Naive B cell (primary cell): ENCODE measurements at regions not wholly inside any gene's neighbourhood (a gene's known extent, or its start where the extent isn't known, plus 50 kb on each side); places are given as distances from the start of the nearest gene placed in this dataset.
A peak's percentile ranks its signal among the peaks of the same experiment; 100 is the strongest.

Experiments used
- ATAC-seq, 2 donors: fragments of 150-1000 bp; cut with Tn5 transposase; 2 replicates each; pipeline ENCODE4 v1.10.0; 2021; ENCODE audit warnings: low read depth in 2 of 2, mild to moderate bottlenecking in 2 of 2, moderate library complexity in 2 of 2
- DNase-seq: peaks from one replicate; pipeline ENCODE4 v3.0.0; 2022
- H3K27ac Mint-ChIP-seq, 6 donors: one replicate each; pipeline ENCODE4 v1.8.0; 2020 to 2022; ENCODE audit warnings: mild to moderate bottlenecking in 6 of 6, mixed read lengths in 6 of 6, moderate library complexity in 5 of 6, inconsistent platforms in 2 of 6
- H3K27me3 Mint-ChIP-seq, 3 donors: one replicate each; pipeline ENCODE4 v1.8.0; 2021 to 2022; ENCODE audit warnings: mixed read lengths in 3 of 3, mild to moderate bottlenecking in 1 of 3
- H3K36me3 Mint-ChIP-seq, 2 donors: one replicate each; pipeline ENCODE4 v1.8.0; 2020 to 2022; ENCODE audit warnings: mixed read lengths in 2 of 2, inconsistent platforms in 1 of 2, mild to moderate bottlenecking in 1 of 2
- H3K4me1 Mint-ChIP-seq, 3 donors: one replicate each; pipeline ENCODE4 v1.8.0; 2020 to 2022; ENCODE audit warnings: mixed read lengths in 3 of 3, inconsistent platforms in 1 of 3, mild to moderate bottlenecking in 1 of 3, moderate library complexity in 1 of 3
- H3K4me3 Mint-ChIP-seq, 8 donors: one replicate each; pipeline ENCODE4 v1.8.0; 2020 to 2022; ENCODE audit warnings: mild to moderate bottlenecking in 8 of 8, mixed read lengths in 8 of 8, moderate library complexity in 8 of 8, inconsistent platforms in 2 of 8
- H3K9me3 Mint-ChIP-seq, 7 donors: one replicate each; pipeline ENCODE4 v1.8.0; 2020 to 2022; ENCODE audit warnings: mixed read lengths in 7 of 7, mild to moderate bottlenecking in 5 of 7, inconsistent platforms in 2 of 7, moderate library complexity in 1 of 7

DNA sequence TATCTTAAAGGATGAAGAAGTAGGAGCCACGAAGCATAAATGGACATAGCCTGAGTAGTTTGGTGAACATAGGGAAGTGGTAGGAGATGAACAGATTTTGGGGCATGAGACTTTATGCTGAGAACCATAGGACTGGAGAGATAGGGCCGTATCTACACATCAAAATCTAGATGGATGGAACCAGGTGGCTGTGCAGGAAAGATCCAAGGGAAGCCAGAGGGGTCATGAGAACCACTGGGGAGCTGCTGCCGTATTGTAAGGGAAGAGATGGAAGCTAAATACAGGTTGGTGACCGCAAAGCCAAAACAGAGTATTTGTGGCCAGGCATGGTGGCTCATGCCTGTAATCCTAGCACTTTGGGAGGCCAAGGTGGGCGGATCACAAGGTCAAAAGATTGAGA lies 124.3 kb downstream of the TRIB2 start:
- ATAC-seq, result no peak
- peaks cover 28 to 50% (median 48%) of the 10 kb centered on the region in 3 donors for H3K27me3 Mint-ChIP-seq
- H3K27ac Mint-ChIP-seq, result no peak overlapping the region
- no peak overlapping the region for H3K4me3 Mint-ChIP-seq
- no peaks in the 10 kb centered on the region for H3K4me1 Mint-ChIP-seq
- DNase-seq, result no peak
- H3K36me3 Mint-ChIP-seq, result no peaks in the 10 kb centered on the region
- peaks cover 0 to 4% (median 0%) of the 10 kb centered on the region in 7 donors for H3K9me3 Mint-ChIP-seq

DNA sequence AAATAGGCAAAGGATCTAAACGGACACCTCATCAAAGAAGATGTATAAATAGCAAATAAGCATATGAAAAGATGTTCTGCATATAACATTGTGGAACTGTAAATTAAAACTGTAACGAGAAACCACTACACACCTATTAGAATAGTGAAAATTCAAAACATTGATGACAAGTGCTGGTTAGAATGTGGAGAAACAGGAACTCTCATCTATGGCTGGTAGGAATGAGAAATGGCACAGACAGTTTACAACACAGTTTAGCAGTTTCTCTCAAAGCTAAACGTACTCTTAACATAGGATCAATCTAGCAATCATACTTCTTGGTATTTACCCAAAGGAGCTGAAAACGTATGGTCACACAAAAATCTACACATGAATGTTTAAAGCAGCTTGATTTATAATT lies 126.2 kb downstream of the TRIB2 start:
- ATAC-seq (no peak), DNase-seq (no peak)
- Mint-ChIP-seq H3K27ac (no peak overlapping the region), H3K4me1 (no peaks in the 10 kb centered on the region), H3K27me3 (peaks cover 30 to 45% (median 38%) of the 10 kb centered on the region in 3 donors), H3K36me3 (no peaks in the 10 kb centered on the region), H3K9me3 (peaks cover 0 to 4% (median 0%) of the 10 kb centered on the region in 7 donors), H3K4me3 (no peak overlapping the region)

DNA sequence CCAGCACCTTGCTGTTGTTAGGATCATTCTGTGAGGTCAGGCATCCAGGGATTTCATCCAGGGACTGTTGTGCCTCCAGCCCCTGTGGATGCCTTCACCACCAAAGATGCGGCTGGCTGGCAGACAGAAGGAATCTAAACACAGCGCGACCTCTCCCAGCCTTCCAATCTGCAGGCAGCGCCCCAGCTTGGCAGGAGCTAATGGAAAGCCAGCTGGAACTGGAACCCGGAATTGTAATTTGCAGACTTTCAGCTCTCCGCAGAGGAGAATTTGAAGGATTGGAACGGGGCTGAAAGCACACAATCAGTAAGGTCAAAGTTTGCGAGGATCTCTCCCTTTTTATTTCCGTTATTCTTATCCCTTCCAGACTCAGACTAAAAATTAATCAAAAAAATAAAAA lies 127.8 kb downstream of the TRIB2 start:
- no peak for DNase-seq
- Mint-ChIP-seq H3K36me3 (no peaks in the 10 kb centered on the region), H3K27ac (no peak overlapping the region), H3K4me3 (no peak overlapping the region), H3K27me3 (peaks cover 42 to 52% (median 46%) of the 10 kb centered on the region in 3 donors), H3K9me3 (peaks cover 0 to 4% (median 0%) of the 10 kb centered on the region in 7 donors), H3K4me1 (no peaks in the 10 kb centered on the region)
- ATAC-seq, result no peak

DNA sequence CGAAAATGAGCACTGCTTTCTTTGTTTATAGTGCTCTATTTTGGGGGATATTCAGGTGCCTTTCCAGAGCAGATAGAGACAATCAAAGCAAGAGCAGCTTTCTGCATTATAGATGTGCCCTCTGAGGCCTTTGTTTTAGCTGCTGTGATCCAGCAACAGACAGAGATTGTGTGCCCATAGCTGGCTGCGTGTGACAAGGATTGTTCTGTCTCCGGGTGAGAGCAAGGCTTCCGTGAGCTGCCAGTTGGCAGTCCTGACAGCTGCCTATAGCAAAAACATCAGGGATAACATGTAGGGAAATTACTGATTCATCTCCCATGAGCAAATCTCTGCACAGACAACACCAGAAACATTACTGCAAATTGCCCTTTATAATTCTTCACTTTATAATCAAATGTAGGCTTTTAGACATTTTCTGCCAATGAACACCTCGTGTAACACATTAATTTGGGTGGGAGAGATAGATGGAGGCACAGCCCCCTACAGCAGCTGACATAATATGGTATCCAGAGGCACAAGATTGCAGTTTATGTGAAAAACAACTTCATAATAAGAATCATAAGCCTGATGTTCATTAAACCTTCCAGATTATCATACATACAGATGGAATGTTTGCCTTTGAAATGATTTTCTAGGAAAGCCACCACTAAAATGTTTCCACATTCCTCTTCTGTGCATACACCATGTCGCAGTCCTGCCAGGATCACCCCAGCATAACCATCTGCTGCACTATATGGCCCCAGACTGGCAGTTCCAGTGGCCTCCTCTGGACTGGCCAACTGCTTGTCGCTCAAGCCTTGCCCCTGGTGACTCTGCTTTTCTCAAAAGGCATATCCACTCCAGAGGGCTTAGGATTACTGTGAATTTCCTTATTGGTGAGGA lies 131.2 kb downstream of the TRIB2 start:
- ATAC-seq (no peak), DNase-seq (no peak)
- H3K4me1 Mint-ChIP-seq, result no peaks in the 10 kb centered on the region
- H3K27ac Mint-ChIP-seq, result no peak overlapping the region
- H3K4me3 Mint-ChIP-seq, result no peak overlapping the region
- H3K9me3 Mint-ChIP-seq, result peaks cover 0 to 3% (median 0%) of the 10 kb centered on the region in 7 donors
- peaks cover 34 to 42% (median 40%) of the 10 kb centered on the region in 3 donors for H3K27me3 Mint-ChIP-seq
- H3K36me3 Mint-ChIP-seq, result no peaks in the 10 kb centered on the region

DNA sequence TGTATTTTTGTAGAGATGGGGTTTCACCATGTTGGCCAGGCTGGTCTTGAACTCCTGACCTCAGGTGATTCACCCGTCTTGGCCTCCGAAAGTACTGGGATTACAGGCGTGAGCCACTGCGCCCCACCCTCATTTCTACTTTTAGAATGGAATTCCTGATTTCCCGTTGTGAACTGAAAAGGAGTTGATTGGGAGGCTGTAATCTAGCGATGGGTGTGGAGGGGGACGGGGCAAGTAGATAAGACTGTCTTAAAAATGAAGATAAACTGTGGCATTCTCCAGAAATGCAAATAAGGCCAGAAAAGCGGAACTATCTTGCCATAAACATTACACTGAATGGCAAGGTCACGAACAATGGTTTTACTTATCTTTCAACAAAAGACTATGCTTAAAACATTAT lies 135.4 kb downstream of the TRIB2 start:
- ATAC-seq (no peak), DNase-seq (no peak)
- H3K27me3 Mint-ChIP-seq, result peaks cover 21 to 29% (median 25%) of the 10 kb centered on the region in 3 donors
- no peak overlapping the region for H3K4me3 Mint-ChIP-seq
- peaks cover 0 to 7% (median 4%) of the 10 kb centered on the region in 3 donors for H3K4me1 Mint-ChIP-seq
- peaks cover 0 to 3% (median 0%) of the 10 kb centered on the region in 7 donors for H3K9me3 Mint-ChIP-seq
- no peak overlapping the region for H3K27ac Mint-ChIP-seq
- no peaks in the 10 kb centered on the region for H3K36me3 Mint-ChIP-seq

DNA sequence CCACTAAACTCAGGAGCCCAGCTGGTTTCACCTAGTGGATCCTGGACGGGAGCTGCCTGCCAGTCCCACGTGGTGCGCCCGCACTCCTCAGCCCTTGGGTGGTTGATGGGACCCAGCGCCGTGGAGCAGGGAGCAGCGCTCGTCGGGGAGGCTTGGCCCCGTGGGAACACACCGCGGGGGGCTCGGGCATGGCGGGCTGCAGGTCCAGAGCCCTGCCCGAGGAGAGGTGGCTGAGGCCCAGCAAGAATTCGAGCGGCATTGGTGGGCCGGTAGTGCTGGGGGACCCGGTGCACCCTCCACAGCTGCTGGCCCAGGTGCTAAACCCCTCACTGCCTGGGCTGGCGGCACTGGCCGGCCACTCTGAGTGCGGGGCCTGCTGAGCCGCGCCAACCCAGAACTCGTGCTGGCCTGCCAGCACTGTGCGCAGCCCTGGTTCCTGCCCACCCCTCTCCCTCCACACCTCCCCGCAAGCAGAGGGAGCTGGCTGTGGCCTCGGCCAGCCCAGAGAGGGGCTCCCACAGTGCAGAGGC lies 137.3 kb downstream of the TRIB2 start:
- Mint-ChIP-seq H3K4me3 (no peak overlapping the region), H3K27me3 (peaks cover 12 to 18% (median 17%) of the 10 kb centered on the region in 3 donors), H3K36me3 (no peaks in the 10 kb centered on the region), H3K4me1 (peaks cover 0 to 7% (median 4%) of the 10 kb centered on the region in 3 donors), H3K9me3 (peaks cover 0 to 3% (median 0%) of the 10 kb centered on the region in 7 donors), H3K27ac (no peak overlapping the region)
- ATAC-seq (no peak), DNase-seq (no peak)

DNA sequence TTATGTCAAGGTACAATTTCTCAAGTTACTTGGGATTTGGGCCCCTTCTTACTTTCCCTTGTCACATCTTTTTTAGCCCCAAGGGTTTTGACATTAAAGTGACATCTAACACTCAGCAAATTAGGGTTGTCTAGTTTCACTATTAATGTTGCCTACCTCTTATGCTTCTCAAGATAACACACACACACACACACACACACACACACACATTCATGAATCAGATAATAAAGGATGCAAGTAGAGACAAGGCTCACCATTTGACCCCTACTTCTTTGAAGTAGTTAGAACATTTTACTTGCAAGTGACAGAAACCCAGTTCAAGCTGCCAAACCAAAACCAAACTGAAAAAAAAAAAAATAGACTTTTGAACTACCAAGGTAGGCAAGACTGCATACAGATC lies 138.8 kb downstream of the TRIB2 start:
- no peak overlapping the region for H3K4me3 Mint-ChIP-seq
- H3K4me1 Mint-ChIP-seq, result peaks cover 0 to 8% (median 7%) of the 10 kb centered on the region in 3 donors
- no peaks in the 10 kb centered on the region for H3K36me3 Mint-ChIP-seq
- no peak for DNase-seq
- H3K9me3 Mint-ChIP-seq, result peaks cover 0 to 2% (median 0%) of the 10 kb centered on the region in 7 donors
- no peak for ATAC-seq
- H3K27ac Mint-ChIP-seq, result no peak overlapping the region
- H3K27me3 Mint-ChIP-seq, result peaks cover 4 to 6% (median 5%) of the 10 kb centered on the region in 3 donors

DNA sequence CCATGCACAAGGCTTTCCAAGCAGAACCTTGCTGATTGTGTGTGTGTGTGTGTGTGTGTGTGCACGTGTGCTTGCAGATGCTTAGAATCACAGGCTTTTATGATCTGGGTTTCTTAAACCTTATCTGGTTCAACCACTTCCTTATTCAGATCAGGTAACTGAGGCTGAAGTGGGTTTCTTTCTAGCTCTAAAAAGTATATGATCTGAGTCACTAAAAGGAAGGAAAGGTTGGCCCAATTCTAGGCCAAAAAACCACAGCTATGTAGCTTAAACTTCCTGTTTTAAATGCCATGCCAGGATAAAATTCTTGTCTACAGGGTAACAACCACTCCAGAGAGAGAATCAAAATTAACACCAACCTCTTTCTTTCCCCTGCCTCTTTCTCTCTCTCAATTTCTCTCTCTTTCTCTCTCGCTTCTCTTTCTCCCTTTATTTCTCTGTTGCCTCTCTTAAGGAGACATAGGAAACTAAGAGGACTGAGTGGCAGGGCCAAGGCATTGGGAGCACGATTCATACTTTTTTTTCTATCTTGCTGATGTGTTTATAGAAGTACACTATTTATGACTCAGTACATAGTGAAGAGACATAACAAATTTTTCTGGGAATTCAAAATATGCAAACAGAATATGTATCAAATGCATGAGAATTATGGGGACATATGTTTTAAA lies 140.3 kb downstream of the TRIB2 start:
- Mint-ChIP-seq H3K27me3 (no peaks in the 10 kb centered on the region), H3K4me3 (no peak overlapping the region), H3K36me3 (no peaks in the 10 kb centered on the region), H3K9me3 (peaks cover 0 to 2% (median 0%) of the 10 kb centered on the region in 7 donors), H3K27ac (no peak overlapping the region), H3K4me1 (peaks cover 7 to 20% (median 8%) of the 10 kb centered on the region in 3 donors)
- ATAC-seq, result peak in 1 of 2 donors; percentile 23
- DNase-seq, result no peak

DNA sequence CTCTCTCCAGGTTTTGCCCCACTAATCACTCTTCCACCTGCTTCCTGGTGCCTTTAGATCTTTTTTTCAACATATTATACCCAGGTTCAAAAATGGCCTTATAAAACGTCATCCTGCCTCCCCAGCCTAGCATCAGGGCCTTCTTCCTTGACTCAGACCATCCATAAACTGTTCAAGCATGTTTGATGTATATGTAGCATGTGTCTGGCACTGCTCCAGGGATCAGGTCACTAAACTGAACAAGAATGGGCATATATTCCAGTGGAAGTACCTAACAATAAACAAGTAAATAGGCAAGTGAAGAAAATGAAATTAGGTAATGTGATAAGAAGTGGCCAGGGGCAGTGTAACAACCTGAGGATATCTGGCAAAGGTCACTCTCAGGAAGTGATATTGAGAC lies 141.2 kb downstream of the TRIB2 start:
- Mint-ChIP-seq H3K4me1 (peaks cover 7 to 20% (median 8%) of the 10 kb centered on the region in 3 donors), H3K27ac (no peak overlapping the region), H3K4me3 (no peak overlapping the region), H3K27me3 (no peaks in the 10 kb centered on the region), H3K9me3 (peaks cover 0 to under 1% (median 0%) of the 10 kb centered on the region in 7 donors), H3K36me3 (no peaks in the 10 kb centered on the region)
- DNase-seq (no peak), ATAC-seq (no peak)

DNA sequence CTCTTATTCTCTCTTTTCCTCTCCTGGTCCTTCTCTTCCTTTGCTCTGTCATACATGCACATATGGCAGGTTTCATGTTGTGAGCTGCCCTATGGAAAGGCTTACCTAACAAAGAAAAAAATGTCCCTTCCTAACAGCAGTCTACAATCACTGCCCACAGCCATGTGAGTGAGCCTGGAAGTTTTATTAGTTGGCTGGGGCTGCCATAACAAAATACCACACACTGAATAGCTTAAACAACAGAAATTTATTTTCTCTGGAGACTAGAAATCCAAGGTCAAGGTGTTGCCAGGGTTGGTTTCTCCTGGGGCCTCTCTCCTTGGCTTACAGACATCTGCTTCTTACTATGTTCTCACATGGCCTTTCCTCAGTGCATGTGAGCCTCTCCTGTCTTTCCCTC lies 142.1 kb downstream of the TRIB2 start:
- Mint-ChIP-seq H3K27ac (no peak overlapping the region), H3K4me1 (peaks cover 7 to 20% (median 8%) of the 10 kb centered on the region in 3 donors), H3K36me3 (peaks cover 3% of the 10 kb centered on the region in 2 donors), H3K27me3 (no peaks in the 10 kb centered on the region), H3K9me3 (peaks cover 0 to 8% (median 5%) of the 10 kb centered on the region in 7 donors), H3K4me3 (no peak overlapping the region)
- ATAC-seq (no peak), DNase-seq (no peak)

DNA sequence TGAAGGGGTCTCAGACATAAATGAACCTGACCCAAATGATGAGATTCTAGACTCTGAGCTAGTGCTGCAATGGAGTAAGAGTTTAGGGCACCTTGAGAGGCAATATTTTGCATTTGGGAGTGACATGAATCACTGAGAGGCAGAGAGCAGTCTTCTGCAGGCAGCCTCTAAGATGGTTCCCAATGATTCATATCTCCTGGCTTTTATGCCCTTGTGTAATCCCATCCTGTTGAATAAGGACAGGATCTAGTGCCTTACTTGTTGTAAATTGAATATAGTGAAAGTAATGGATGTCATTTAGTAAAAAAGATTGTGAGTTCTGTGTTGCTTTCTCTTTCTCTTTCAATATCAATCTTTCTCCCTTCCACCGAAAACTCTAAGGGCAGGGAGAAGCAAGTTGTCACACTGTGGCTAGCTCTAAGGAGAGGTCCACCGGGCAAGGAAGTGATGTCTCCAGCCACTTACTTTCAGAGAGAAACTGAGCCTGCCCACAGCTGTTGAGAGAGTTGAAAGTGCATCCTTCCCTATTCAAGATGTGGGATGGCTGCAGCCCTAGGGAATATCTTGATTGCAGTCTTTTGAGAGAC lies 144.7 kb downstream of the TRIB2 start:
- Mint-ChIP-seq H3K4me1 (peaks cover 3 to 19% (median 8%) of the 10 kb centered on the region in 3 donors), H3K4me3 (peak overlapping the region in 3 of 8 donors; percentile 7 to 76 (median 13)), H3K27ac (peak overlapping the region in 3 of 6 donors; percentile 8 to 44 (median 16)), H3K9me3 (peaks cover 6 to 27% (median 20%) of the 10 kb centered on the region in 7 donors), H3K27me3 (peaks cover 0 to 8% (median 0%) of the 10 kb centered on the region in 3 donors), H3K36me3 (peaks cover 8 to 18% of the 10 kb centered on the region in 2 donors)
- DNase-seq, result no peak
- ATAC-seq, result peak in 1 of 2 donors; percentile 30

DNA sequence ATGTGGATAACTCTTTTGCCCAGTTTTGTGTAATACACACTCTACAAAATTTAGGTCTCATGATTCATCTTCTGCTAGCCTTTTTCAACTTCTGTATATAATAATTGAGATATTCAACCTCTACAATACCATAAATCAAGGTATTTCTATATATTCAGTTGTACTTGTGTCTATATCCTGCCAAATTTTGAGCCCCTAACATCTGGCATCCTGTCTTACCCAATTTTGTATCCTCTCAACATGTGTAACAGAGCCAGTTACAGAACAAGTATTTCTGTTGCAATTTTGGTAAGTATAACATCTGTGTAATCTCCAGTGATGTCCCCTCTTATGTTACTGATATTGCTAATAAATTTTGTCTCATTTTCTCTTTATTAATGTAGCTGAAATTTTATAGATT lies 145.8 kb downstream of the TRIB2 start:
- Mint-ChIP-seq H3K27me3 (peaks cover 4 to 15% (median 9%) of the 10 kb centered on the region in 3 donors), H3K36me3 (peaks cover 8 to 18% of the 10 kb centered on the region in 2 donors), H3K4me1 (peaks cover 0 to 19% (median 8%) of the 10 kb centered on the region in 3 donors), H3K27ac (no peak overlapping the region), H3K4me3 (no peak overlapping the region), H3K9me3 (peaks cover 6 to 27% (median 20%) of the 10 kb centered on the region in 7 donors)
- DNase-seq (no peak), ATAC-seq (no peak)

DNA sequence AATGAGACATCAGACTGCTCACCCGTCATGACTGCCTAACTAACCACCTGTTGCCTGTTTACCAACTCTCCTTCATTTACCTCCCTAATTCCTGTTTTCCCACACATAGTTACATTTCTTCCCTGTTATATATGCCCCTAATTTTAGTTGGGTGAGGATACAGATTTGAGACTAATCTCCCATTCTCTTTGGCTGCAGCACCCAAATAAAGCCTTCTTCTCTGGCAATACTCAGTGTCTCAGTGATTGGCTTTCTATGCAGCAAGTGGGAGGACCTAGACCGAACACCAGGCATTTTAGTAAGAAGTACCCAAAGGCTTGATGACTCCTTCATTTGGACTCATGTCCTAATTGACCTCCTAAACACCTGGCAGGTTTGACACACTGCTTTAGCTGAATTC lies 147.2 kb downstream of the TRIB2 start:
- H3K9me3 Mint-ChIP-seq, result peaks cover 6 to 27% (median 20%) of the 10 kb centered on the region in 7 donors
- peaks cover 8 to 18% of the 10 kb centered on the region in 2 donors for H3K36me3 Mint-ChIP-seq
- DNase-seq, result no peak
- H3K4me3 Mint-ChIP-seq, result no peak overlapping the region
- peak overlapping the region in 1 of 6 donors; percentile 68 for H3K27ac Mint-ChIP-seq
- no peak for ATAC-seq
- H3K4me1 Mint-ChIP-seq, result peaks cover 0 to 19% (median 8%) of the 10 kb centered on the region in 3 donors
- peaks cover 9 to 23% (median 9%) of the 10 kb centered on the region in 3 donors for H3K27me3 Mint-ChIP-seq
